ENCODE measurements at regions not wholly inside any gene's neighbourhood (a gene's known extent, or its start where the extent isn't known, plus 50 kb on each side); places are given as distances from the start of the nearest gene placed in this dataset.
A peak's percentile ranks its signal among the peaks of the same experiment; 100 is the strongest.

GRCh38 chr16:60279061-60279665, 1545.0 kb upstream of the GOT2 start:
- TF ChIP-seq GATA2 (IDR thresholded peaks at IDR 0.05; ENCODE audit: low read depth, low read length) (no peak), GATA3 (IDR thresholded peaks at IDR 0.05; ENCODE audit: low read depth, low read length) (no peak)

- no peak for TF ChIP-seq GATA3 (IDR thresholded peaks at IDR 0.05; ENCODE audit: low read depth, low read length)
- TF ChIP-seq GATA2 (IDR thresholded peaks at IDR 0.05; ENCODE audit: low read depth, low read length) = no peak
Measured at GRCh38 chr16:60274431-60275019, 1540.4 kb upstream of the GOT2 start.

- TF ChIP-seq GATA2 (IDR thresholded peaks at IDR 0.05; ENCODE audit: low read depth, low read length) = no peak
- no peak for TF ChIP-seq GATA3 (IDR thresholded peaks at IDR 0.05; ENCODE audit: low read depth, low read length)
Measured at GRCh38 chr16:60271781-60272180, 1537.7 kb upstream of the GOT2 start.

GRCh38 chr16:60271025-60271771, 1537.1 kb upstream of the GOT2 start:
- TF ChIP-seq GATA3 (IDR thresholded peaks at IDR 0.05; ENCODE audit: low read depth, low read length) = no peak
- TF ChIP-seq GATA2 (IDR thresholded peaks at IDR 0.05; ENCODE audit: low read depth, low read length) = no peak

- TF ChIP-seq GATA2 (IDR thresholded peaks at IDR 0.05; ENCODE audit: low read depth, low read length) = no peak
- TF ChIP-seq GATA3 (IDR thresholded peaks at IDR 0.05; ENCODE audit: low read depth, low read length) = no peak
Measured at GRCh38 chr16:60261425-60261824, 1527.3 kb upstream of the GOT2 start.

- TF ChIP-seq GATA3 (IDR thresholded peaks at IDR 0.05; ENCODE audit: low read depth, low read length) (no peak), GATA2 (IDR thresholded peaks at IDR 0.05; ENCODE audit: low read depth, low read length) (no peak)
Measured at GRCh38 chr16:60259956-60260355, 1525.8 kb upstream of the GOT2 start.

GRCh38 chr16:60246086-60246485, 1512.0 kb upstream of the GOT2 start:
- TF ChIP-seq GATA2 (IDR thresholded peaks at IDR 0.05; ENCODE audit: low read depth, low read length) (peak; percentile 63), GATA3 (IDR thresholded peaks at IDR 0.05; ENCODE audit: low read depth, low read length) (peak; percentile 59)

- TF ChIP-seq GATA2 (IDR thresholded peaks at IDR 0.05; ENCODE audit: low read depth, low read length) = no peak
- TF ChIP-seq GATA3 (IDR thresholded peaks at IDR 0.05; ENCODE audit: low read depth, low read length) = no peak
Measured at GRCh38 chr16:60241671-60242070, 1507.6 kb upstream of the GOT2 start.

- TF ChIP-seq GATA3 (IDR thresholded peaks at IDR 0.05; ENCODE audit: low read depth, low read length) = no peak
- TF ChIP-seq GATA2 (IDR thresholded peaks at IDR 0.05; ENCODE audit: low read depth, low read length) = no peak
Measured at GRCh38 chr16:60230666-60231065, 1496.5 kb upstream of the GOT2 start.

- TF ChIP-seq GATA3 (IDR thresholded peaks at IDR 0.05; ENCODE audit: low read depth, low read length) (no peak), GATA2 (IDR thresholded peaks at IDR 0.05; ENCODE audit: low read depth, low read length) (no peak)
Measured at GRCh38 chr16:60225541-60225940, 1491.4 kb upstream of the GOT2 start.

- TF ChIP-seq GATA3 (IDR thresholded peaks at IDR 0.05; ENCODE audit: low read depth, low read length) (no peak), GATA2 (IDR thresholded peaks at IDR 0.05; ENCODE audit: low read depth, low read length) (no peak)
Measured at GRCh38 chr16:60217787-60218186, 1483.7 kb upstream of the GOT2 start.

GRCh38 chr16:60214311-60214710, 1480.2 kb upstream of the GOT2 start:
- TF ChIP-seq GATA2 (IDR thresholded peaks at IDR 0.05; ENCODE audit: low read depth, low read length) = no peak
- TF ChIP-seq GATA3 (IDR thresholded peaks at IDR 0.05; ENCODE audit: low read depth, low read length) = no peak

- TF ChIP-seq GATA2 (IDR thresholded peaks at IDR 0.05; ENCODE audit: low read depth, low read length) = no peak
- TF ChIP-seq GATA3 (IDR thresholded peaks at IDR 0.05; ENCODE audit: low read depth, low read length) = no peak
Measured at GRCh38 chr16:60206516-60206915, 1472.4 kb upstream of the GOT2 start.

GRCh38 chr16:60204181-60204580, 1470.1 kb upstream of the GOT2 start:
- TF ChIP-seq GATA2 (IDR thresholded peaks at IDR 0.05; ENCODE audit: low read depth, low read length) (no peak), GATA3 (IDR thresholded peaks at IDR 0.05; ENCODE audit: low read depth, low read length) (no peak)

Measured in SH-SY5Y (cell line).